Fibroblast of gingiva (primary cell): ENCODE measurements at regions not wholly inside any gene's neighbourhood (a gene's known extent, or its start where the extent isn't known, plus 50 kb on each side); places are given as distances from the start of the nearest gene placed in this dataset.

Experiments used
- DNase-seq: peaks from one replicate; pipeline ENCODE4 v3.0.0-alpha.2; 2011; ENCODE audit warnings: low read depth

GRCh38 chr13:68292601-68293000 lies 1062.5 kb upstream of the PCDH9 start:
- no peak for DNase-seq

- DNase-seq = no peak
These were observed 1061.5 kb upstream of the PCDH9 start for GRCh38 chr13:68291595-68291994.

- no peak for DNase-seq
These were observed 1045.6 kb upstream of the PCDH9 start for GRCh38 chr13:68275758-68276157.

DNA sequence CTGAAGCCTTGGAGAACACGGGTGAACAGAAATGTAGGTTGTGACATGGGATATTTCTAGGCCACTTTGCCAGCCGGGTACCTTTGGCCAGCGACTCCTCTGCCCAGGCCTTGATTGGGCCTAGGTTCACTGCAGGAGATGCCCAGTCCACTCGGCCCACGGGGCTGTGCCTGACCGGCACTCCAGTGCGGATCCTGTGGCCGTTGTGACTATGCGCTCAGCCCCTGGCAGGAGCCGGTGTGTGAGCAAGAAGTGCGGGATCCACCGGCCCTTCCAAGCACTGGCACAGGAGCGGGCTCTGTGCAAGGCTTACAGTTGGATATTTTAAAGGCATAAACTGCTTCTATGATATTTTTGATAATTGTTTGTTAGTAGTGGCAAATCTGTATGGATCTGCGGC lies 1042.5 kb upstream of the PCDH9 start:
- no peak for DNase-seq

GRCh38 chr13:68264692-68265091 lies 1034.6 kb upstream of the PCDH9 start:
- DNase-seq = no peak

- no peak for DNase-seq
These were observed 1031.0 kb upstream of the PCDH9 start for GRCh38 chr13:68261105-68261504.

DNA sequence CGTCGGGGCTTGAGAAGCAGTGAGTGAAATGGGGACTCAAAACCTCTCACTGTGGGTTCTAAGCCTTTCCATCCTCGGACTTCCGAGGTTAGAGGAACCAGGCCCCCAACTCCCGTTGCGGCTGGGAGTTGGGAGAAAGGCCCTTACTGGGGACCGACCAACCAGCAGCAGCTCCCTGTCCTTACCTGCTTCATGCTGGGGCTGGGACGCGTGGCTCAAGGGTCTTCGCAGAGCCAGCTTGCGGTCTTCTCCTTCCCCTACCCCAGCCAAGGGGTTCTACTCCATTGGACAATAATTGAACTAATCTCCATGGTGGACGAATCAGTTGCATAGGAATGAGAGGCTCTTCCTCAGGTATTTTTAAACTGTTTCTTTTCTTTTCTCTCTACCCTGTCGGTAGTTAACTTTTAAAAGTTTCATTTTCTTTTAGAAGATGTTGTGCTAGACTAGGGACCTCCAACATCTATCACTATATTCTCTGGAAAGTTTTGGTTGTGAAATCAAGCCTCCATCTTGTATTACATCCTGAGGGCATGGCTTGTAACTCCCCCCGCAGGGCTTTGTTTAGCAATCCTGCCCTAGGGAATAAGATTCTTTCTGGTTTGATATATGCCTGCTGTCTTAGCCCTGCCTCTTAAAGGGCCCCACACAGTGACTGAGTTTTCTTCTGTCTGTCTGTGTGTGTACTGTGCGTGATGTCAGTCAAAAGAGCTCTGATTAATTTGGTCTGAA lies 1027.1 kb upstream of the PCDH9 start:
- DNase-seq = no peak

DNA sequence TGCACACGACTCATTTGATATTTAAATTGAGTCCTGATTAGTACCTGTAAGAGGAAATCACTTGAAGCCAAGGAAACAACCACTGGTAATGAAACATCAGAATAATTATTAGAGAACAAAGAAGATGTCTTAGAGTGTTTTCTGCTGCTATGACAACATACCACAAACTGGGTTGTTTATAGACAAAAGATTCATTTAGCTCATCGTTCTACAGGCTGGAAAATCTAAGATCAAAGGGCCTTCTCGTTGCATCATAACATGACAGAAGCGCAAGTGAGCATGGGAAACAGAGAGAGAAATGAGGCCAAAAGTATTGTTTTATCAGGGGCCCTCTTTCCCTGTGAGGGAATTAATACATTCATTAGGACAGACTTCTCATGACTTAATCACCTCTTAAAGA lies 1024.0 kb upstream of the PCDH9 start:
- DNase-seq = no peak

GRCh38 chr13:68234274-68234673 lies 1004.1 kb upstream of the PCDH9 start:
- DNase-seq = no peak

GRCh38 chr13:68232351-68233130 lies 1002.4 kb upstream of the PCDH9 start:
- no peak for DNase-seq

- no peak for DNase-seq
These were observed 984.7 kb upstream of the PCDH9 start for GRCh38 chr13:68214691-68215415.

- DNase-seq = no peak
These were observed 969.1 kb upstream of the PCDH9 start for GRCh38 chr13:68199271-68199670.

DNA sequence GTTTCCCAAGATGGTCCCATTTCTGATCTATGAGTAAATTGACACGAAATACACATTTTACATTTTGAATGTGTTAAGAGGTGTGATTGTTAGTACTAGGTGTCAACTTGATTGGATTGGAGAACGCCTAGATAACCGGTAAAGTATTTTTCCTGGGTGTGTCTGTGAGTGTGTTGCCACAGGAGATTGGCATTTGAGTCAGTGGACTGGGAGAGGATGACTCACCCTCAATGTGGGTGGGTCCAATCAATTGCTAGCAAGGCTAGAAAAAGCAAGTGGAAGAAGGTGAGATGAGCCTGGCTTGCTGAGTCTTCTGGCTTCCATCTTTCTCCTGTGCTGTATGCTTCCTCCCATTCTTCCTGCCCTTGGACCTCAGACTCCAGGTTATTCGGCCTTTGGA lies 960.7 kb upstream of the PCDH9 start:
- no peak for DNase-seq

DNA sequence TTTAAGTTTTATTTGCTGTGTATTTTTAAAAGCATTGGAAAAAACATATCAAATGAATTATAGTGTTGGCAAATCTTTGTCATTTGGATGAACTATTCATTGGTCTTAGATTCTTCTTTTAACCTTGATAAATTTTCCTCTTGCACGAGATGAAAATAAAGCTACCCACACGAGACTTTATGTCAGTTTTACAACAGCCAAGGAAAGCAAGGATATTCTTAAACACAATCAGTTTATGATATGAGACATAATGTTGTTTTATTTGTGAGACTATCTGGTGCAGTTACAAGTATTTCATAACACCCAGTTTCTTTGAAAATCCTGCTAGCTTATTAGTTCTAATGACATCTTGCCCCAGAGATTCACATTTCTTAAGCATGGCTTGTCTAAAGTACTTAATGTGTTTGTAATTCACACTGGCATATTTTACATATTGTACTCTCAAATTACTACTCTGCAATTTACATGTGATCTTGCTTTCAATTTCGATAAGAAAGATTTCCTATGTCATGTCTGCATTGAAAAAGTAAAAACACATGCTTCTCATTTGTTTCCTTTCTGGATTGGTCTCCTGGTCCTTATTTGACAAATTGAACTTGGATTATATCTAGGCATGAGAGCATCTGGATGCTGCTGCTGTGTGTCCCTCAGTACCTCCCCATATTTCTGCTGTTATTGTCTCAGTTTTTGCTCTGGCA lies 955.5 kb upstream of the PCDH9 start:
- DNase-seq = peak; percentile 37

DNA sequence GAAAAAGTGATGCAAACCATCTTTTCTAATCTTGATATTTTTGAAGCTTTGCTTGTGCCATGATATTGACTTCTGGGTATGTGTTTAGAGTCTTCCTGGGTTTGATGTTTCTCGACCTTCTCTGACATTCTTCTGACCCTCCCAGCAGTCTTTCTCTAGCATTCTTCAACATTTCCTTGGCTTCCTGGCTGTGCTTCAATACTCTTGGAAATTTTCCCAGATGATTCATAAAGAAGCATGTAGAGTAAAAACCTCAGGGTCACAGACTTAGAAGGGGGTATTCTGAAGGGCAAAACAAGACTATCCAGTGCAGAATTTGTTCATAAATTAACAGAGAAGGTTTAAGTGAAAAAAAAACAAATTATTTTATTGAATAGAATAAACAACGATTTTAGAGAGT lies 946.3 kb upstream of the PCDH9 start:
- peak; percentile 26 for DNase-seq

- DNase-seq = no peak
These were observed 944.8 kb upstream of the PCDH9 start for GRCh38 chr13:68174893-68175292.

GRCh38 chr13:68173111-68173510 lies 943.0 kb upstream of the PCDH9 start:
- DNase-seq = no peak

DNA sequence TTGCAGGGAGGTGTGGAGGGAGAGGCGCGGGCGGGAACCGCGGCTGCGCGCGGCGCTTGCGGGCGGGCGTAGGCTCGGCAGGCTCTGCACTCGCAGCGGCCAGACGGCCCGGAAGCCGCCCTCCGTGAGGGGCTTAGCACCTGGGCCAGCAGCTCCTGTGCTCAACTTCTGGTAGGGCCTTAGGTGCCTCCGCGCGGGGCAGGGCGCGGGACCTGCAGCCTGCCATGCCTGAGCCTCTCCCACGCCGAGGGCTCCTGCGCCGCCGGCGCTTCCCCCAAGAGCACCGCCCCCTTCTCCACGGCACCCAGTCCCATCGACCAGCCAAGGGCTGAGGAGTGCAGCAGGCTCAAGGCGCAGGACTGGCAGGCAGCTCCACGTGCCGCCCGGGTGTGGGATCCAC lies 940.8 kb upstream of the PCDH9 start:
- no peak for DNase-seq

- no peak for DNase-seq
These were observed 938.3 kb upstream of the PCDH9 start for GRCh38 chr13:68168448-68168847.

DNA sequence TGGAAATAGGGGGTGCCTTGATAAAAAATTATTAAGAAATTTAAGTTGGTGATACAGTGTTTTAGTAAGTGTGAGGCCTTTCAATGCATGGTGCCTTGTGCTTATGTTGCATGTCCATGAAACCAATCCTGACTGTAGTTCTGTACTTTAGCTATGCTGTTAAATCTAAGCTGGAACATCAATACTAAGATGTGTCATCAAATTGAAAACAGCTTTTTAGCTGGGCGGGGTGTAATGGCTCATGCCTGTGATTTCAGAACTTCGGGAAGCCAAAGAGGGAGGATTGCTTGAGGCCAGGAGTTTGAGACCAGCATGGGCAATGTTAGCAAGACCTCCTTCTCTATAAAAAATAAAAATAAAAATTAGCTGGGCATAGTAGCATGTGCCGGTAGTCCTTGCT lies 930.3 kb upstream of the PCDH9 start:
- DNase-seq = peak; percentile 19

- no peak for DNase-seq
These were observed 922.3 kb upstream of the PCDH9 start for GRCh38 chr13:68152414-68152813.

DNA sequence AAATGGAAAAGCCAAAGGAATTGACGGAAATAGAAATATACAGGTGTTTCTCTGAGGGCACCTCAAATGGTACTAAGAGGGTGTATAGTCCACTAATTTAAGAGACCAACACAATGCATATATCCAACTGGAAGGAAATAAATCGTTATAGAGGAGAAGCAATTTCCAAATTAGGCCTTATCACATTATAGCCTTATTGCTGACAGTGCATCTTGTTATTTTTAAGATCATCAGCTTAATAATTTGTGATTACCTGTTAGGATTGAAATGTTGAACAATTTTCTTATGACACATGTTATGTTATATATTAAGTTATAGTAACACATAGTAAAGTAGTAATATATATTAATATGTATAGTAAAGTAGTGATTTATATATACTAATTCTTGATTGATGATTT lies 915.7 kb upstream of the PCDH9 start:
- no peak for DNase-seq
